Hepatocyte (in vitro differentiated cells): ENCODE measurements at regions not wholly inside any gene's neighbourhood (a gene's known extent, or its start where the extent isn't known, plus 50 kb on each side); places are given as distances from the start of the nearest gene placed in this dataset.

Source experiments
- EZH2 ChIP-seq: fragments of 200-600 bp; sonication (generic); IDR thresholded peaks from 2 replicates; pipeline ENCODE4 v1.6.1; 2016; ENCODE audit warnings: antibody characterized with exemption, mild to moderate bottlenecking, borderline replicate concordance
- EZH2phosphoT487 ChIP-seq: fragments of 200-600 bp; sonication (generic); IDR thresholded peaks from one replicate; pipeline ENCODE4 v1.6.1; 2018; ENCODE audit warnings: antibody characterized with exemption, mild to moderate bottlenecking, low read depth, moderate library complexity; ENCODE audit not compliant: unreplicated experiment, severe bottlenecking
- TF ChIP-seq, protein P1 (sequence below): fragments of 200-600 bp; sonication (generic); IDR thresholded peaks from 2 replicates; pipeline ENCODE4 v1.5.1; 2016; ENCODE audit warnings: antibody characterized with exemption, mild to moderate bottlenecking; ENCODE audit not compliant: poor library complexity

DNA sequence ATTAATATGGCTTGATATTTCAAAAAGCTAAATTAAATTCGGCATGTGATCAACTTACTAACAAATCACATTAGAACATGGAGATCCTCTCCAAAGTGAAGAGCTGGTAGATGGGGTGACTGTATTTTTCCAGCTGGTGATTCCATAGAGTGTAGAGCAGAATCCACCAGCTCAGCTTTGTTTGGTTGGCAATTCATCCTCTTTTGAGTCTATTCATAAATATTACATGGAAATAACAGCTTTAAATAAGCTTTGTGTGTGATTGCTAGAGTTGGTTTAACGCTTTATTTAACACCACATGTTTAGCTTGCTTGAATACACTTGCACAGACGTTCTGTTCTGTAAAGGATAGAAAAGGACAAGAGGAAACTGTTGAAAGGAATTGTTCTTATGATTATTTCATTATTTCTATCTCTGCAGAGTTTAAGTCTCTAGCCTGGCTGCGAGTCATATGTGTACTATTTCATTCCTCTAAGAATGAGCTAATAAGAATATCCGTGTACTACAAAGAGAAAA, 738.3 kb upstream of the KIRREL3 start:
- TF ChIP-seq EZH2: no peak
- TF ChIP-seq, protein P1, sequence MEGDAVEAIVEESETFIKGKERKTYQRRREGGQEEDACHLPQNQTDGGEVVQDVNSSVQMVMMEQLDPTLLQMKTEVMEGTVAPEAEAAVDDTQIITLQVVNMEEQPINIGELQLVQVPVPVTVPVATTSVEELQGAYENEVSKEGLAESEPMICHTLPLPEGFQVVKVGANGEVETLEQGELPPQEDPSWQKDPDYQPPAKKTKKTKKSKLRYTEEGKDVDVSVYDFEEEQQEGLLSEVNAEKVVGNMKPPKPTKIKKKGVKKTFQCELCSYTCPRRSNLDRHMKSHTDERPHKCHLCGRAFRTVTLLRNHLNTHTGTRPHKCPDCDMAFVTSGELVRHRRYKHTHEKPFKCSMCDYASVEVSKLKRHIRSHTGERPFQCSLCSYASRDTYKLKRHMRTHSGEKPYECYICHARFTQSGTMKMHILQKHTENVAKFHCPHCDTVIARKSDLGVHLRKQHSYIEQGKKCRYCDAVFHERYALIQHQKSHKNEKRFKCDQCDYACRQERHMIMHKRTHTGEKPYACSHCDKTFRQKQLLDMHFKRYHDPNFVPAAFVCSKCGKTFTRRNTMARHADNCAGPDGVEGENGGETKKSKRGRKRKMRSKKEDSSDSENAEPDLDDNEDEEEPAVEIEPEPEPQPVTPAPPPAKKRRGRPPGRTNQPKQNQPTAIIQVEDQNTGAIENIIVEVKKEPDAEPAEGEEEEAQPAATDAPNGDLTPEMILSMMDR: no peak
- TF ChIP-seq EZH2phosphoT487: no peak
